VCaP (cell line): ENCODE measurements at regions not wholly inside any gene's neighbourhood (a gene's known extent, or its start where the extent isn't known, plus 50 kb on each side); places are given as distances from the start of the nearest gene placed in this dataset.

Experiments used
- H3K27ac ChIP-seq: fragments of 450-650 bp; 2 replicates; pipeline ENCODE4 v1.5.1; 2017
- CTCF ChIP-seq: fragments of 450-650 bp; conservative IDR thresholded peaks from 2 replicates; pipeline ENCODE4 v1.5.1; 2017; ENCODE audit warnings: mild to moderate bottlenecking, moderate library complexity

GRCh38 chr6:140076105-140076504 lies 701.7 kb upstream of the CITED2 start:
- no peak for TF ChIP-seq CTCF

GRCh38 chr6:140073456-140073855 lies 699.0 kb upstream of the CITED2 start:
- TF ChIP-seq CTCF: no peak
- no peak overlapping the region for H3K27ac ChIP-seq

More at GRCh38 chr6:140076105-140076504, 701.7 kb upstream of the CITED2 start:
- H3K27ac ChIP-seq: no peak overlapping the region

GRCh38 chr6:140071601-140072062 lies 697.2 kb upstream of the CITED2 start:
- peak overlapping the region; percentile 80 for H3K27ac ChIP-seq
- TF ChIP-seq CTCF: no peak

GRCh38 chr6:140070846-140071473 lies 696.5 kb upstream of the CITED2 start:
- peak overlapping the region; percentile 80 for H3K27ac ChIP-seq

GRCh38 chr6:140069576-140069975 lies 695.1 kb upstream of the CITED2 start:
- peak overlapping the region; percentile 80 for H3K27ac ChIP-seq
- TF ChIP-seq CTCF: no peak

More at GRCh38 chr6:140070846-140071473, 696.5 kb upstream of the CITED2 start:
- no peak for TF ChIP-seq CTCF

- no peak overlapping the region for H3K27ac ChIP-seq
- no peak for TF ChIP-seq CTCF
Observed at GRCh38 chr6:140068801-140069200, 694.4 kb upstream of the CITED2 start.

GRCh38 chr6:140064366-140064765 lies 689.9 kb upstream of the CITED2 start:
- H3K27ac ChIP-seq: no peak overlapping the region
- TF ChIP-seq CTCF: no peak
